GM12874 (cell line): ENCODE measurements at regions not wholly inside any gene's neighbourhood (a gene's known extent, or its start where the extent isn't known, plus 50 kb on each side); places are given as distances from the start of the nearest gene placed in this dataset.

ENCODE experiments used
- TF ChIP-seq, protein P1 (sequence below): IDR thresholded peaks from 2 replicates; pipeline ENCODE4 v1.5.1; 2011; ENCODE audit warnings: low read depth, mild to moderate bottlenecking, control low read depth, low read length, moderate library complexity; ENCODE audit not compliant: insufficient read depth

DNA sequence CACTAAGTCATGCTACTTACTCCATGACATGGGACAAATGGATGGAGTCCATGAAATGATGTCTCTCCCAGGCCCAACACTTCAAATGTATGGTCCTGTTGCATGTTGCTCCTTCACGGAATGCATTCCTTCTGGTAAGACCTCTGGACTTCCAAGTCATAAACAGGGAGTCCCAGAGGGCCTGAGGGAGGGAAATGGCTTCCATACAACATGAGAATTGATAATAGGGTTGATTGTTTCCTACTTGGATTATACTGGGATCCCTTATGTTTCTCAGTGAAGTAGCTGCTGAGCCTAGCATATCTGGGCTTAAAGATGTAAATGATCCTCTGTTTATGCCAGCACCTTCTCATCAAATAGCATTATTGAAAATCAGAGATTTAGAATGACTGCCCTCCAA lies 104.2 kb upstream of the MAGI3 start:
- TF ChIP-seq, protein P1, sequence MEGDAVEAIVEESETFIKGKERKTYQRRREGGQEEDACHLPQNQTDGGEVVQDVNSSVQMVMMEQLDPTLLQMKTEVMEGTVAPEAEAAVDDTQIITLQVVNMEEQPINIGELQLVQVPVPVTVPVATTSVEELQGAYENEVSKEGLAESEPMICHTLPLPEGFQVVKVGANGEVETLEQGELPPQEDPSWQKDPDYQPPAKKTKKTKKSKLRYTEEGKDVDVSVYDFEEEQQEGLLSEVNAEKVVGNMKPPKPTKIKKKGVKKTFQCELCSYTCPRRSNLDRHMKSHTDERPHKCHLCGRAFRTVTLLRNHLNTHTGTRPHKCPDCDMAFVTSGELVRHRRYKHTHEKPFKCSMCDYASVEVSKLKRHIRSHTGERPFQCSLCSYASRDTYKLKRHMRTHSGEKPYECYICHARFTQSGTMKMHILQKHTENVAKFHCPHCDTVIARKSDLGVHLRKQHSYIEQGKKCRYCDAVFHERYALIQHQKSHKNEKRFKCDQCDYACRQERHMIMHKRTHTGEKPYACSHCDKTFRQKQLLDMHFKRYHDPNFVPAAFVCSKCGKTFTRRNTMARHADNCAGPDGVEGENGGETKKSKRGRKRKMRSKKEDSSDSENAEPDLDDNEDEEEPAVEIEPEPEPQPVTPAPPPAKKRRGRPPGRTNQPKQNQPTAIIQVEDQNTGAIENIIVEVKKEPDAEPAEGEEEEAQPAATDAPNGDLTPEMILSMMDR, result no peak

DNA sequence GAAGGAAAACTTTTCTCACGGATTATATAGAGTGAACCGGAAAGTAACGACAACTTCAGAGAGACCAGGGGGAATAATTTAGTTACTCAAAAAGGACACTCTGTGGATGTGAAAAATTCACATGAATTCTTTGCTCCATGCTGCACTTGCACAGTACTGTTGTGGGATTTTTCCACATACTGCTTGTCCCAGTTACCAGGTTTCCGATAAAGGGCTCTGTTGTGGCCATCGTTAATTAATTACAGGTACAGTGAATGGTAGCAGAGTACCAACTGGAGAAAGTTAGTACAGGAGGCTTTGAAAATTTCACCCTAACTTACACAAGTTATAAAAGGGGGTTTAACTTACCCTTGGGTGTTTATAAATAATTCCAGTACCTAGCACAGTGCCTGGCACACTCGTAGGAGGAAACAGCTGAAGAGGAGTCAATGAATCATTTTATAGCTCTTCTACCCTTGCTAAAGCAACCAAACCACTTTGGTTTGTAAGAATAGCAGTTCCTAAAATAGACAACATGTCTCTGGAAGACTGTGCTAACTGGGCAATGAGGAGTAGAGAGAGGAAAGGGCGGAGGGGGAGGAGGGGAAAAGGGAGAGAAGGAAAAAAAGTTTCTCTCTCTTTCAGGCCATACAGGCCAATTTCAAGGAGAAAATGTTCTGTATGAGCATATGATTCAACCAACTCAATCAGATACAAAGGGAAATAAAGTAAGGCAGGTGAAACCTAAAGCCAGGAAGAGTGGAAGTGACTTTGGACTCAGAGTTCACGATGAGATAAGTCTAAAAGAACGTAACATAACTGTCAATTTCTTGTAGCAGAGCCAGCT lies 98.3 kb upstream of the MAGI3 start:
- TF ChIP-seq, protein P1, result no peak

DNA sequence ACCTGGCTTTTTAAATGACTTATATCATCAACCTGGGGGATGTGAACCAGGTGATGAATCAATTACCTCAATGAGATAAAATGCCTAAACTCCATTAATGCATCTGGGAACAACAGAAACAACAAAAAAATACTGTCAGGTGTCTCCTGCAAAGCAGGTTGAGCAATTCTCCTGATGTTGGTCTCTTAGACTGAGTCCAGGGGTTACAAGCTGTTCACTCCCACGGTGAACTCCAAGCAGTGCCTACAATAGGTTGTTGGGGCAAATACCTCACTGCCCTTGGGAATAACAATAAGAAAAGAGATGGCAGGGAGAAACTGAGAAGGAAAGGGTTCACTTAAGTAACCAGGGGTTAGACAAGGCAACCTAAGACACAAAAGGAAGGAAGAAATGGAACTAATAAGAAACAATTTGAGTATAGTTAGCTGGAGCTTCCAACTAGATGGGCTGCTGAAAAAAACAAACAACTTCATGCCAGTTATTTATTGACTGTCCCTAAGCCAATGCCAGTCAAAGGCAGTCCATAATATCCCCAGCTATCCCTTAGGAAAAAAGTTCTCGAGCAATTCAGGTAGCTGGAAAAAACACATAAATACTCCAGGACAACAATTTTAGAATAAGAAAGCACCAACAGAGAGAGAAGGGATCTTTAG lies 97.6 kb upstream of the MAGI3 start:
- TF ChIP-seq, protein P1, result no peak

DNA sequence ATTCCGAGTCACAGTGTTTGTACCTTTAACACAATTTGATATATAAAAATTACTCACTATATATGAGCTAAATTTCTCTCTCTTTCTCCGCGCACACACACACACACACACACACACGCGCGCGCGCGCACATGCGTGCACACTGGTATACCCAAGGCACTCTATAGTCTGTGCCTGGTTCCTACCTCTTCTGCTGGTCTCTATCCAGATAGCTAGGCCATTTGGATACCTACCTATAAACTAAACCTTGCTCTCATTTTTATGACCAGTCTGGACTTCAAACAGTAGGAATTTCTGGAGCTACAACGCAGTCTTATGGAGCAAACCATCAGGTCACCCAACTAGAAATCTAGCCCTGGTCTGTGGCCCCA lies 97.1 kb upstream of the MAGI3 start:
- TF ChIP-seq, protein P1, result no peak

DNA sequence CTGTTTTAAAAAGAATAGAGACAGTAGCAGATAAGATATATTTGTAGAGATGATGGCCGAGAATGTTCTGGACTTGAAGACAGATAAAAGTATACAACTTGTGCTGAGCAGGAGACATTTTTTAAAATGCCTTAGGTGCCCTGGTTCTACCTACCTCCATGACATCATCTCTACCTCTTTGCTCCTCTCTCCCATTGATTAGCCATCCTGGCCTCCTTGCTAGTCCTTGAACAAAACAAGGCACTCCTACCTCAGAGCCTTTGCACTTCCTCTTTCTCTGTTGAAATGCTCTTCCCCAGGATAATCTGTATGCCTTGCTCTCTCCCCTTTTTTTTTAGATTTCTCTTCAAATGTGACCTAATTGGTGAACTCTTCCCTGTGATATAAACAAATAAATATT lies 92.6 kb upstream of the MAGI3 start:
- TF ChIP-seq, protein P1, result no peak

DNA sequence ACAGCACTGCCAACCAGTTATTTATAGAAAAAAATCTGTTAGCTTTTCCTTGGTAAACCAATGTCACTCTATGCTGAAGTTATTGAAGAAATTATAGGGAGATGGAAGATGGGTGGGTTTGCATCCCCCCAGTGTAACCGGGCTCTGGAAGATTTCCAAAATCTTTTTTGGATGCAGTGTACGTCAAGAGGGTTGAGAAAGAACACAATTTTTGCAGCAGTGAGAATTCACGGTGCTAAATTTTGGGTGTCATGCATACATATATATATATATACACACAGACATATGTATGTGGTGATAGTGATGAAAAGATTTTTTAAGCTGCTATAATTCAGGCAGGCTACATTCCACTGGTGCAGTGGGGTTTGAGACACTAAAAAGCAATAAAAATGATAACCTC lies 91.4 kb upstream of the MAGI3 start:
- TF ChIP-seq, protein P1, result no peak

DNA sequence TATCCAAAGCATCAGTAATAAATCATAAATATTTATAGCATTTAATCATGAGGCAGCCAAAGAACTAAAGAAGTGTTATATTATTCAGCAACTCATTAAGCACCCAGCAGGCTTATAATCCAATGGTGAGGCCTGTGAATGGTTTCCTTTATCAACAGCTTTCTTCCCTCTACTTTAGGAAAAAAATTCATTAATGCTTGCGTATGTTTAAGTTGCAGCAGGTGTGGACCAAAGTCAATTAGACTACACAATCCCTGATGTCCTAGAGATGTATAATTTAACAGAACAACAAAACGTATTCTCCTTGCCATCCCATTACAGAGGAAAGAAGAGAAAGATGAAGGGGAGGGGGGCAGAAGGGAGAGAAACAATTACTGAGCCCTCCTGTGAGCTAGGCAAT lies 87.7 kb upstream of the MAGI3 start:
- TF ChIP-seq, protein P1, result no peak
